ENCODE measurements at regions not wholly inside any gene's neighbourhood (a gene's known extent, or its start where the extent isn't known, plus 50 kb on each side); places are given as distances from the start of the nearest gene placed in this dataset.

DNA sequence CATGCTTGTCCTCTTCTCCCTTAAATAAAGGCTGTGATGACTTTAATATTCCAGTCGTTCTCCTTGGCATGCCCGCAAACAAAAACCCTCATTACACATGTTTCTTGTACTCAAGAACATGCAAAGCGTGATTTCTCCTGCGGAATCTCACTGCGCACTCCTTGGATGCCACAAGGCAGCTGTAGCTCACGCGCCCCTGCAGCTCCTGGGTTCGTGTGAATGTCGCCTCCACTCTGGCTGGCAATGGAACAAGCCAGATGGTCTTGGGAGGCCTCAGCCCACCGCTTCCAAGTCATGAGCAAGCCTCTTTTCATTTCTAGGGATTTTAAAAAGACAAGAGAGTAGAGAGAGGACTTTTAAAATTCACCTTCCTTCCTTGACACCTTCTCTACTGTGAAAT is 403.8 kb downstream of the PCNX1 start:
- WGBS, 2 donors, result 85 to 92% methylated on average over 10 of the region's 10 CpGs
- intact Hi-C loops (cut with DNase I), result no loop called here
- Histone ChIP-seq H3K36me3 (no peaks in the 10 kb centered on the region), H3K9me3 (no peaks in the 10 kb centered on the region), H3K27me3 (no peaks in the 10 kb centered on the region), H3K4me1 (no peaks in the 10 kb centered on the region), H3K4me3 (no peak overlapping the region), H3K27ac (no peak overlapping the region)
- DNase-seq (no peak), ATAC-seq (no peak), FAIRE-seq (no peak)
- TF ChIP-seq, protein P1, sequence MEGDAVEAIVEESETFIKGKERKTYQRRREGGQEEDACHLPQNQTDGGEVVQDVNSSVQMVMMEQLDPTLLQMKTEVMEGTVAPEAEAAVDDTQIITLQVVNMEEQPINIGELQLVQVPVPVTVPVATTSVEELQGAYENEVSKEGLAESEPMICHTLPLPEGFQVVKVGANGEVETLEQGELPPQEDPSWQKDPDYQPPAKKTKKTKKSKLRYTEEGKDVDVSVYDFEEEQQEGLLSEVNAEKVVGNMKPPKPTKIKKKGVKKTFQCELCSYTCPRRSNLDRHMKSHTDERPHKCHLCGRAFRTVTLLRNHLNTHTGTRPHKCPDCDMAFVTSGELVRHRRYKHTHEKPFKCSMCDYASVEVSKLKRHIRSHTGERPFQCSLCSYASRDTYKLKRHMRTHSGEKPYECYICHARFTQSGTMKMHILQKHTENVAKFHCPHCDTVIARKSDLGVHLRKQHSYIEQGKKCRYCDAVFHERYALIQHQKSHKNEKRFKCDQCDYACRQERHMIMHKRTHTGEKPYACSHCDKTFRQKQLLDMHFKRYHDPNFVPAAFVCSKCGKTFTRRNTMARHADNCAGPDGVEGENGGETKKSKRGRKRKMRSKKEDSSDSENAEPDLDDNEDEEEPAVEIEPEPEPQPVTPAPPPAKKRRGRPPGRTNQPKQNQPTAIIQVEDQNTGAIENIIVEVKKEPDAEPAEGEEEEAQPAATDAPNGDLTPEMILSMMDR (IDR thresholded peaks at IDR 0.05), result no peak

DNA sequence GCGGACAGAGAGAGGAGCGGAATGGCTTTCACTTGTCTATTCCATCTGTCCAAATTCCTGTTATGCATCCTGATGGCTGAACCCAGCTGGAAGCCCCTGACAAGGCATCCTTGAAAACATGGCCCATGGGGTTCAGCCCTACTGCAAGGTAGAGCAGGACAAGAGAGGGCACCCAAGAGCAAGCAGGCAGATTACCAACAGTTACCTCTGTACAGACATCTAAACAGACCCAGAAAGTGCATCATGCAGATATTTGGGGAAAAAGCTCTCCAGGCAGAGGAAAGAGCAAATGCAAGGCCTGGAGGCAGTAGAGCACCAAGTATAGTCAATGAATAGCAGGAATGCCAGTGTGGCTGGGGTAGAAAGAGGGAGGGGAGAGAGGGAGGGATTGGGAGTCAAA is 407.5 kb downstream of the PCNX1 start:
- WGBS, 2 donors, result 99 to 100% methylated on average over 2 of the region's 2 CpGs

DNA sequence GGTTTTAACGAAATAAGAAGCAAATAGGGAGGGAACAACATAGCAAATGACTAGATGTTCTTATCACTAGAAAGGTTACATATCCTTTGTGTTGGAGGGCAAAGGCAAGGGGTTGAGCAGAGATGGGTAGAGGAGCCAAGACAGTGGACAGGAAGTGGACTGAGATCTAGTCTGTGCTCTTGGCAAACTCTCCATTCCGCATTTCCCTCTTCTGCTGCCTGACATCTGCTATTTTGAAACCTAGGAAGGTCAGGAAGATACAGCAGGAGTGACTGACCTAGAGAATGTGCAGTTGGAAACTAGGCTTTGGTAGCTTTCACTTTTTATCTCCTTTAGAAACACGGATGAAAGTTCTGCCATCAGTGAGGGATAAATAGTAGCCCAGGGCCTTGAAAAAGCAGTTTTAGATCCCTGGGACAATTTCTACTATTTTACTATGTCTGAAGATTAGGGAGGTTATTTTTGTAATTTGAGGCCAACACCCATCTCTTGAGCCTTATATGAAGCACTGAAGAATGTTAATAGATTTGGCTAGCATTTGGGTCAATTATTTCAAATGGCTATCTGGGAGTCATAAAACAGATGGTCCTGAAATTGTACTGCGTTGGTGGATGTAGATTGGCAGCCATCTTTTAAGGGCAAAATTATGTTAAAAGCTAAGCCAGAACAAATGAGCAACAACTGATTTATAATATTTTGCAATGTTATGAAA is 410.3 kb downstream of the PCNX1 start:
- TF ChIP-seq, protein P1 (IDR thresholded peaks at IDR 0.05), result no peak
- Histone ChIP-seq H3K27ac (no peak overlapping the region), H3K9me3 (no peaks in the 10 kb centered on the region), H3K27me3 (no peaks in the 10 kb centered on the region), H3K36me3 (no peaks in the 10 kb centered on the region), H3K4me1 (peaks cover 0 to 6% (median 5%) of the 10 kb centered on the region in 3 donors), H3K4me3 (no peak overlapping the region)
- 59 to 64% methylated on average over 4 of the region's 4 CpGs for WGBS, 2 donors
- FAIRE-seq, result no peak
- no peak for DNase-seq
- intact Hi-C loops (cut with DNase I), result no loop called here
- no peak for ATAC-seq

More for the DNA sequence above, 407.5 kb downstream of the PCNX1 start:
- TF ChIP-seq, protein P1 (IDR thresholded peaks at IDR 0.05), result no peak
- DNase-seq (no peak), ATAC-seq (no peak), FAIRE-seq (no peak)
- H3K36me3 ChIP-seq, result no peaks in the 10 kb centered on the region
- no peaks in the 10 kb centered on the region for H3K9me3 ChIP-seq
- H3K27ac ChIP-seq, result no peak overlapping the region
- H3K4me3 ChIP-seq, result no peak overlapping the region
- intact Hi-C loops (cut with DNase I), result no loop called here
- H3K4me1 ChIP-seq, result no peaks in the 10 kb centered on the region
- no peaks in the 10 kb centered on the region for H3K27me3 ChIP-seq

GRCh38 chr14:71318097-71318459 is 410.8 kb downstream of the PCNX1 start:
- no peak for FAIRE-seq
- H3K4me3 ChIP-seq, result no peak overlapping the region
- intact Hi-C loops (cut with DNase I), result no loop called here
- DNase-seq, result no peak
- no peaks in the 10 kb centered on the region for H3K27me3 ChIP-seq
- H3K9me3 ChIP-seq, result no peaks in the 10 kb centered on the region
- no peak for ATAC-seq
- no peak overlapping the region for H3K27ac ChIP-seq
- TF ChIP-seq, protein P1 (IDR thresholded peaks at IDR 0.05), result no peak
- WGBS, 2 donors, result 83 to 87% methylated on average over 2 of the region's 2 CpGs
- peaks cover 0 to 11% (median 6%) of the 10 kb centered on the region in 3 donors for H3K4me1 ChIP-seq
- no peaks in the 10 kb centered on the region for H3K36me3 ChIP-seq

DNA sequence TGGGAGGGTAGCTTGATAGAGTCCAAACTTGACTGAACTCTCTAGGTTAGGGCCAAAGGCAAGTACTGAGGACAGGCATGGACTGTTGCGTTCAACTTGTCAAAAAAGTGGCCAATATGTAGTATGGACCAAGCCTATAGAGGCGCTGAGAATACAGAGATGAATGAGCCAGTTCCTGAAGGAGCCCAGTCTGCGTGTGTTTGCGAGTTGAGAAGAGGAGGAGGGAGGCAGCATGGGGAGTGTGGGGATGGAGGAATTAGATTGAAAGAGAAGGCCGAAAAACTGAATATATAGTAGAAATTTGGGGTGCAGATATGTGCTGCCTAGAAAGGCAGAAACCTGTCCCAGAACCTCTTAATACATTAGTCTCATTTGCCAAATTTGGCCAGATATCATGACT is 412.4 kb downstream of the PCNX1 start:
- peak overlapping the region; percentile 94 to 98 (median 95) for H3K27ac ChIP-seq
- no peaks in the 10 kb centered on the region for H3K27me3 ChIP-seq
- peaks cover 0 to 14% (median 6%) of the 10 kb centered on the region in 3 donors for H3K4me1 ChIP-seq
- H3K4me3 ChIP-seq, result peak overlapping the region; percentile 78 to 97 (median 88)
- no peak for FAIRE-seq
- no peaks in the 10 kb centered on the region for H3K36me3 ChIP-seq
- intact Hi-C loops (cut with DNase I), result loop anchor here in 1 of 3 donors (5.0 kb wide), 1 partner anchor 433 kb away; no protein-coding TSS in a partner anchor
- 17 to 25% methylated on average over 5 of the region's 5 CpGs for WGBS, 2 donors
- H3K9me3 ChIP-seq, result no peaks in the 10 kb centered on the region
- TF ChIP-seq, protein P1 (IDR thresholded peaks at IDR 0.05), result no peak
- no peak for ATAC-seq
- peak in 2 of 6 donors; percentile 13 to 17 for DNase-seq
